ENCODE measurements at regions not wholly inside any gene's neighbourhood (a gene's known extent, or its start where the extent isn't known, plus 50 kb on each side); places are given as distances from the start of the nearest gene placed in this dataset.
"Not testable (repeated sequence)": the region's sequence is repeated elsewhere in the genome, so short reads cannot be mapped to it uniquely, and the experiment has no call there.

DNA sequence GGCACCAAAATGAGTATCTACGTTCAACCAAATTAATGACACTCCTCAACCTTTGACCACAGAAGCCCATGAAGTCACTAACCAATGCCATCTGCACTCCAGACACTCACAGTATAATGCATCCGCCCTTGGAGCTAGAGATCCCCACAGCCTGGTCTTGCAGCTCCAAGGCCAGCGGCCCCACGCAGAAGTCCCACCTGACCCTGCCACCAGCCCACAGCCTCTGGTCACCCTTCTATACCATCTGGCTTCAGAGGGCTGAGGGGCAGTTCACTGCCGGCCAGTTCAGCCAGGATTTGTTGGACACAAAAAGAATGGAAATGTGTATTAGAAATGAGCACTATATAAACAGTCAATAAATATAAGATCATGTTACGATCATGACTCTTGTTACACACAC, 211.2 kb downstream of the RRAGC start:
- Histone ChIP-seq H3K36me3 (replicated peaks in 1 of 2) (no peaks in the 10 kb centered on the region), H3K9me3 (replicated peaks in 1 of 3) (no peaks in the 10 kb centered on the region), H3K27ac (no peak overlapping the region), H3K4me1 (replicated peaks in 1 of 2) (no peaks in the 10 kb centered on the region), H3K27me3 (no peaks in the 10 kb centered on the region), H3K4me3 (no peak overlapping the region)
- 79 to 89% (median 86%) methylated on average over 3 to 6 of the region's 6 CpGs for WGBS, 4 donors
- no peak for DNase-seq
- intact Hi-C loops (cut with DNase I) = no loop called here
- TF ChIP-seq CTCF (IDR thresholded peaks at IDR 0.05) (no peak), POLR2A (IDR thresholded peaks at IDR 0.05) (no peak)

DNA sequence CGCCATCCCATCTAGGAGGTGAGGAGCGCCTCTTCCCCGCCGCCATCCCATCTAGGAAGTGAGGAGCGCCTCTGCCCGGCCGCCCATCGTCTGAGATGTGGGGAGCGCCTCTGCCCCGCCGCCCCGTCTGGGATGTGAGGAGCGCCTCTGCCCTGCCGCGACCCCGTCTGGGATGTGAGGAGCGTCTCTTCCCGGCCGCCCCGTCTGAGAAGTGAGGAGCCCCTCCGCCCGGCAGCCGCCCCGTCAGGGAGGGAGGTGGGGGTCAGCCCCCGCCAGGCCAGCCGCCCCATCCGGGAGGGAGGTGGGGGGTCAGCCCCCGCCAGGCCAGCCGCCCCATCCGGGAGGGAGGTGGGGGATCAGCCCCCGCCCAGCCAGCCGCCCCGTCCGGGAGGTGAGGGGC, 212.2 kb downstream of the RRAGC start:
- DNase-seq; H3K27ac ChIP-seq; H3K9me3 ChIP-seq (replicated peaks in 1 of 3); H3K4me3 ChIP-seq; H3K36me3 ChIP-seq (replicated peaks in 1 of 2); intact Hi-C loops (cut with DNase I); H3K27me3 ChIP-seq; H3K4me1 ChIP-seq (replicated peaks in 1 of 2): not testable (repeated sequence)
- 93 to 96% (median 96%) methylated on average over 10 to 34 of the region's 34 CpGs for WGBS, 4 donors

DNA sequence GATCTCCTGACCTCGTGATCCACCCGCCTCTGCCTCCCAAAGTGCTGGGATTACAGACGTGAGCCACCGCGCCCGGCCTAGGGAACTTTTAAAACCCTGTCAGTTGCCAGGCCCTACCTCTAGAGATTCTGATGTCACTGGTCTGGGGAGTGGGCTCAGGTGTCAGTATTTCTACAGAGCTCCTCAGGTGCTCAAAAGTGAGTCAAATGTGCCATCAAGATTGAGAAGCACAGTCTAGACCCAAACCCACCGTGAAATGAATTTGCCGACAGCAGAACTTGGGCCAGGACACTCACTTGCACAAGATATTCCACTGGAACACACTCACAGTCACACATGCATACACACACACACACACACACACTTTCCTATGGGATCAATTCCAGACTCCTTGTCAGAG, 215.5 kb downstream of the RRAGC start:
- Histone ChIP-seq H3K27ac (no peak overlapping the region), H3K4me1 (replicated peaks in 1 of 2) (no peaks in the 10 kb centered on the region), H3K36me3 (replicated peaks in 1 of 2) (no peaks in the 10 kb centered on the region), H3K4me3 (no peak overlapping the region), H3K9me3 (replicated peaks in 1 of 3) (no peaks in the 10 kb centered on the region), H3K27me3 (no peaks in the 10 kb centered on the region)
- WGBS, 4 donors = 88 to 97% (median 92%) methylated on average over 8 of the region's 8 CpGs
- intact Hi-C loops (cut with DNase I) = no loop called here
- TF ChIP-seq POLR2A (IDR thresholded peaks at IDR 0.05) (no peak), CTCF (IDR thresholded peaks at IDR 0.05) (no peak)
- no peak for DNase-seq

GRCh38 chr1:38641661-38642060, 217.9 kb downstream of the RRAGC start:
- Histone ChIP-seq H3K36me3 (replicated peaks in 1 of 2) (no peaks in the 10 kb centered on the region), H3K27ac (no peak overlapping the region), H3K4me3 (no peak overlapping the region), H3K4me1 (replicated peaks in 1 of 2) (no peaks in the 10 kb centered on the region), H3K27me3 (no peaks in the 10 kb centered on the region), H3K9me3 (replicated peaks in 1 of 3) (no peaks in the 10 kb centered on the region)
- no peak for DNase-seq
- 80 to 87% (median 83%) methylated on average over 5 to 7 of the region's 7 CpGs for WGBS, 4 donors
- intact Hi-C loops (cut with DNase I) = no loop called here
- TF ChIP-seq CTCF (IDR thresholded peaks at IDR 0.05) = no peak
- no peak for TF ChIP-seq POLR2A (IDR thresholded peaks at IDR 0.05)

GRCh38 chr1:38640371-38640770, 219.2 kb downstream of the RRAGC start:
- intact Hi-C loops (cut with DNase I) = no loop called here
- H3K4me3 ChIP-seq = no peak overlapping the region
- H3K4me1 ChIP-seq (replicated peaks in 1 of 2) = no peaks in the 10 kb centered on the region
- no peak overlapping the region for H3K27ac ChIP-seq
- no peak for DNase-seq
- 58 to 77% (median 72%) methylated on average over 4 of the region's 4 CpGs for WGBS, 4 donors
- TF ChIP-seq POLR2A (IDR thresholded peaks at IDR 0.05) = no peak
- TF ChIP-seq CTCF (IDR thresholded peaks at IDR 0.05) = no peak
- H3K27me3 ChIP-seq = peaks cover 3% of the 10 kb centered on the region
- no peaks in the 10 kb centered on the region for H3K9me3 ChIP-seq (replicated peaks in 1 of 3)
- no peaks in the 10 kb centered on the region for H3K36me3 ChIP-seq (replicated peaks in 1 of 2)

All from adrenal gland (tissue), 9 donors.